NCI-H2081 treated with DMSO at 0.1 percent for 48 hours (cell line): ENCODE measurements at regions not wholly inside any gene's neighbourhood (a gene's known extent, or its start where the extent isn't known, plus 50 kb on each side); places are given as distances from the start of the nearest gene placed in this dataset.
"Not testable (repeated sequence)": the region's sequence is repeated elsewhere in the genome, so short reads cannot be mapped to it uniquely, and the experiment has no call there.

Experiments
- DNase-seq: peaks from one replicate; lab custom pipeline; 2025; lab: John Stamatoyannopoulos, UW

DNA sequence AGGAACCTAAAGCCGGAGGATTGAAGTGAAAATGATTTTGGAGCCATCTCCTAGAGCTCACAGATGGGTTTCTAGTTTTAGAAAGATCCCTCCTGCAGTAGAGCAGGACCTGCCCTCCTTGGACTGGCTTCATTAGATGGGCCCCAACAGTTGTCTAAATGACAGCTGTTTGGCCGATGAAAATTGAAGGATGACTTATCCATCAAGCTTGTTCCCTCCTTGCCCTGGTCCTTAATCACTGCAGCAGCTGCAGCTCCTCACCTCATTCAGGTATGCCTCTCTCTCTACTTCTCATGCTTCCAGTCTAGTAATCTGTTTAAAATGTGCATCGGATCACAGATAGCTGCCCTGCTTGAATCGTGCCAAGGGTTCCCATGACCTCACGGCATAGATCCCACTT is 677.6 kb downstream of the BCL11A start:
- DNase-seq, result no peak

DNA sequence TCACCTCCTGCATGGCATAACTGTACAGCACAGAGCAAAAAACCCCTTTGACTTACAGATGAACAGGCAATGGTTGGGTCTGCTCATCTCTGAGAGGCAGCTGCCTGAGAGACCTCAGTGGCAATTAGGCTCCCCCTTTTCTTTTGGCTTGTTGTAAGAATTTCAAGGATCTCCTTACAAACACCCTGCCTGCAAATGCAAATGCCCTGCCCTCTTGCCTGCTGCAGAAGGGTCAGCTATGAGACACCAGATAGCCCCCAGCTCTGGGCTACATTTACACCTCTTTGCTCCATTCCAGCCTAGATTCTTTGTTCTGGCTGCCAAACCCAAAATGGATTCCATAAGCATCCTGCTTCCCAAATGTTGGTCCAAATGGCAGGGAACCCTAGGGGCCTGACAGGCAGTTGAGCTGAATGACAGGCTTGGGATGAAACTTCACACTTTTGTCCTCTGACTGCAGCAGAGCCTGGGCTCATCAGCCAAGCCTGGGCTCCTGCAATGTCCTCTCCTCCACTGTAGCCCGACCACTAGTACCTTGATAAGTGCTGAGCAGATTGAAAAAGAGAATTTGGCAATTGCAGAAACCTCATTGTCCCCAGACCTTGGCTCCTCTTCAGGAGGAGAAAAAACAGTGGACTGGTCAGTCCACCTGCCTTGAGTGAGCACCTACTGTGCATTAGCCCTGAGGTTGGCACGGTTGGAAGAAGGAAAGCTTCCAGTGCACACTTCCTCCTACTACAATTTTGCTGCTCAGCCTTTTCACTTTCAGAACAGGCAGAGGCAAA is 678.3 kb downstream of the BCL11A start:
- no peak for DNase-seq

DNA sequence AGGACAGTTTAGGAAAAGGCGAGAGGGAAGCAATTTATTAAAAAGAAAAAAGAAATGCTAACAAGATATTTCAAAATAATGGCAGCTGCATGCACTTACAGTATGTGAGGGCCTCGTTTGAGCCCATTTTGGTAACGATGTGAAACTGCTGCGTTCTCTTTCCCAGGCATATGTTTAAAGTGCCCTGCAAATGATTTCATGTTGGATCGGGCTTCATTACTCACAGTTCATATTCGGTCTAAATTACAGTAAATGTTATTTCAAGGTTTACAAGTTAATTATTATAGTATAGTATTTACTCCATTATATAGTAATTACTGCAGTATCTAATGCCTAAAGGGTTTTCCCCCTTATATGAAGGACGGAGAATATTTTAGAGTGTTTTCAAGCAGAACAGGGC is 679.1 kb downstream of the BCL11A start:
- DNase-seq, result no peak

DNA sequence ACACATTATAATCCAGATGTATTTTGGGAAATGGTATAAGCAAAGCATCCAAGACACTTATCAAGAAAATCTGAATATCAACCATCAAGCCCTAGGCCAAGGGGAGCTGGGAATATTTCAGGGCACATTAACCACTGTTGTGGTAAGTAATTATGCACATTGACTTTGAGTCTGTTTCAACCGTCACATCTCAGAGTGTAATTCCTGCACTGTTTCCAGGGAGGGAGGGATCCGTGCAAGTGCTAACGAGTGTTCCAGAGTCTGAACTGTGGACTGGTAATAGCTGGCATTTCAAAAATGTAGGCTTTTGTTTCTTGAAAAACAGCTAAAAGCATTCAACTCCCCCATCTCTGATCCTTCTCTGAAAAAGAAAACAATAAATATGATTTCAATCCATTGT is 681.6 kb downstream of the BCL11A start:
- DNase-seq, result no peak

- DNase-seq, result no peak
These were observed 684.5 kb downstream of the BCL11A start for GRCh38 chr2:59868981-59869380.

GRCh38 chr2:59866436-59866835 is 687.0 kb downstream of the BCL11A start:
- DNase-seq, result no peak

DNA sequence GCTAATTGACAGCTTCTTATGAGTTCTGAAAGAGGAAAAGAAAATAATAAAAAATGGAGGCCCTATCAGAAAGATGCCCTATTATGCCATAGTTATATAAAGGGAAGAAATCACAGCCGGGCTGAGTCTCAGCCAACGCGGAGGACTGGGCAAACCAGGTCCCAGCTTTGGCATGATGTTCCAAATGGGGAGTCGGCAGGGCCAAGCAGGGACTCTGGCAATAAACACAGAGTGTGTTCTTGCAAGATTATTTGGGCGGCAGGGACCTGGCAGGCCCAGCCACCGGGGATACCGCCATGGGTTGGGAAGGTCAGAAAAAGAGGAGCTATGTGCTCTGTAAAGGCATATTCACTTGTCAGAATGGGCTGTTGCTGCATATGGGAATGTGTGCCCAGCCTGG is 694.9 kb downstream of the BCL11A start:
- no peak for DNase-seq

DNA sequence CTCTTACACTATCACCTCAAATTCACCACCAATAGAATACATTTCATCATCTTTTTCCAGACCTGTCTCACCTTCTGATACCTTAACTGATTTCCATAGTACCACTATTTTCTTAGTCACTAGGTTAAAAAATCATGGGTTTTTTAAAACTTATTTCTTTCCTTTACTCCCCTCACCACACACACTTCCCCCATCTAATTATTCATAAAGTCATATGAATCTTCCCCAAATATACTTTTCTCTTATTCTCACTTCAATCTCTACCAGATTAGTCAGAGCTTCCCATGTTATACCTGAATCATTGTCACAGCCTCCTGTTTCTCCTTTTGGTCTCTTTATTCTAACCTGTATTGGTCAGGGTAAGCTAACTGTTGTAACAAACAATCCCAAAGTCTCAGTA is 696.3 kb downstream of the BCL11A start:
- DNase-seq, result no peak

DNA sequence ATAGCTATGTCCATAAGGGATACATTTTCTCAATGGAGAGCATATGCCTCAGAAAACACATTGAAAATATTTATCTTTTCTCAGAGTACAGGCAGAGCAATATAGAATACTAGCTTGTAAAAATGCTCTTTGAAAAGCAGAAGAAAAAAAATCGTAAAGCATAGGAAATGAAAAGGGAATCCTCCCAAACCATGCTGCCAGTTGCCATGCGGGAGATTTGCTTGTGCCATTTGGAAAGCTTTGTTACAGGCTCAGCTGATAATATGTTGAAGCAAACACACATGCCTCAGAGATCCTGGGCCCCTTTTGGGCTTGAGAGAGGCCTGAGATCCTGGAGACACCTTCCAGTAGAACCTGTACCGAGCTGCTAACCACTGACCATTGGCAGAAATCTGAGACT is 697.1 kb downstream of the BCL11A start:
- DNase-seq, result no peak

DNA sequence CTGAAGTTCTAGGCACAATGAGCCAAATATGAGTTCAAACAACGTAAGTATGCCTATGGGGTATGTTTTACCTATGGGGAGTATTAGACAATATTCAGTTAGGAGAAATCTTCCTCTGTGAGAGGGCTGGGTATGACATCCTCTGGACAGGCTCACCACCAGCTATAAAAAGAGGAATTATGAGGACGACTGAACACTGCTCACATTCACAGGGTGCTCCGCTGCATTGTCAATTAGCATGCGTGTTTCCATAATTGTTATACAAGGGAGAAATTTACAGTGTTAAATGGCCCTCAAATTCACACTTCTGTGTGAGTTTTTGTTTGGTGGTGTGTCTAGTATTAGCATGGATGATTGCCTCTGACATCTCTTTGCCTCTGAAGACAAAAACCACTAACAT is 700.4 kb downstream of the BCL11A start:
- DNase-seq, result no peak

DNA sequence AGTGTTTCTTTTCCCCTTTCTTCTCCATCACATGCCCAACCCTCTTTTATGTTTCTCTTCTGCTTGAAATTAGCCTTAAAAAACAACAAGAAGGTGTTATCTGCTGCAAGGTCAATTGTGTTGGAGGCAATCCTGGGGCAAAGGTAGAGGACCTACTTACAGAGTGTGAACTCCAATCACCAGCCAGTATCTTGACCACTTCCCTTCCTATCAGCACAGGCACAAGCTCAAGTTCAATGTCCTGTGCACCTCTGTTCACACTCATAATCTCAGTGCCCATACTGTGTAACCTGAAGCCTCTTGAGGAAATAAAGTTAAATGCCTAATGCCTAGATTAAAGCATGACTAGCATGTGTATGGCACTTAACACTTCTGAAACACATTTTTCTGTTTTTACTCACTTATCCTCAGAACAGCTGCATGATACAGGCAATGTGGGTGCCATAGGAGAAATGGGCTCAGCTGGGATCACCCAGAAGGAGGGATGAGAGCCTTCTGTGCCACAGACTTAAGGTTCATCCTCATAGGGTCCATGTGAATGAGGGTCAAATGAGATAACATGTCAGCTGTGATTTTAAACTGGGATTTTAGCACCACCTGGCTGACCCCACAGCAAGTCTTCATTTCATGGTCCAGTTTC is 701.5 kb downstream of the BCL11A start:
- DNase-seq, result no peak

- DNase-seq, result no peak
These were observed 702.9 kb downstream of the BCL11A start for GRCh38 chr2:59850554-59850953.

DNA sequence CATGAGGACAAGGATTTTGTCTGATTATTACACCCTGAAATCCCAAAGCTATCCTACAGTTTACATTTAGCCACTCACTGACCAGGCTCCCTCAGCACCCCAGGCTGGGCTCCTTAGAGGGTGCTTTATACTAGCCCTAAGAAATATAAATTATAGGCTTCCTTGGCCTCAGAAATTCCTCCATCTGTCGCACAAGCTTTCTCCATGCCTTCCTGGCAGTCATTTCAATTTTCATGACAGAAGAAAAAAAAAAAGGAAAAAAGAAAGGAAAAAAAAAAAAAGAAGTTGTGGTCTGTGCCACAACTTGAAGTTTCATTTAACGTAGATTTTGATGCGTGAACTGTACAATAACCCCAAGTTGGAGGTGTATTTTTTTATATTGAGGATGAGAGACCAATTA is 719.5 kb downstream of the BCL11A start:
- DNase-seq, result no peak

DNA sequence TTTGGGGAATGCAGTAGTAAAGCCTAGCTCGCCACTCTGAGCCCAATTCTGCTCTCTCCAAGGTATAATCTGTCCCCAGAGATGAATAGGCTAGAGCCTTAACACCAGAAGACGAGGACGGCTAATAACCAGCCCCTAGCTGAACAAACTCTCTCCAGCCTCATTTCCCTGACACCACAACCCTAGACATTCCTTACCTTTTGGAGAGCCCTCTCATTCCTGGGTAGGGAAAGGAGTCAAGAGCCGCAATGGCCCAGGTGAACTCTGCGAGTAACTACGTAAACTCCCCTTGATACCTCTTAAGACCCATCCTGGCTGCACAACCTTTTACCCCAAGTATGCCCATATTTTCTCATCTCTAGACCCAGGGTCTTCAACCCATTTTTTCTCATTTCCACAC is 722.9 kb downstream of the BCL11A start:
- no peak for DNase-seq

DNA sequence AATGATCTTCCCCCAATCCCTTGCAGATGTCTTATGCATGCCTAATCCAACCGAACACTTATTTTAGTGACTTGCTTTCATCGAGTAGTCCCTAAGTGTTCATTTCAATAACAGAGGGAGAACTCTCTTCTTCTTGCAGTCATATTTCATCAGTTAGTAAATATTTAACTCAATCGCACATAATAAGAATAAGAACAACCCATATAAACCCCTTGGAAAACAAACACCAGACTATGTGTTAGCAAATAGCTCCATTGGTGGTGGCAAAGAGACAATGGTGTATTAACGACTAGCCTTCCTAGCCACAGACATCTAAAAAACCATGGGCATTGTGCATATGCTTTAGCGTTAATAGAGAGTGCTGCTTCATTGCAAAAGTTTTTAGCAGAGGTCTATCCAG is 725.8 kb downstream of the BCL11A start:
- no peak for DNase-seq

DNA sequence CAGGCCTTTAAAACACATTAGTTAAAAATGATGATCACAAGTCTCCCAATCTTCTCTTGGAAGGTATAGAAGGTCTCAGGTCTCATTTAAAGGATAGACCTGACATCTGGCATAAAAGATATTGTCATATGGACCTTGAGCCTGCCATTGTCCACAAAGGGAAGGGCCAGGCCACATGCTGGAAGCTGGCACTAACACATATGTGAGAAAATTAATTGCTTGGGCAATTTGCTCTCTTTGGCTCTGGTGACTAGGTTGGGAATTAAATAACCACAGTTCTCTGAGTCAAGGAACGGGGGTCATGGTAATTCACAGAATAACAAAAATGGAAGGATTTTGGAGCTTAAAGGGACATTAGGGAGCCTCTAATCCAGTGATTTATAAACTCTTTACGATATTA is 727.3 kb downstream of the BCL11A start:
- DNase-seq, result no peak

- DNase-seq, result no peak
These were observed 729.1 kb downstream of the BCL11A start for GRCh38 chr2:59824314-59824713.

- DNase-seq, result no peak
These were observed 737.4 kb downstream of the BCL11A start for GRCh38 chr2:59816075-59816474.

DNA sequence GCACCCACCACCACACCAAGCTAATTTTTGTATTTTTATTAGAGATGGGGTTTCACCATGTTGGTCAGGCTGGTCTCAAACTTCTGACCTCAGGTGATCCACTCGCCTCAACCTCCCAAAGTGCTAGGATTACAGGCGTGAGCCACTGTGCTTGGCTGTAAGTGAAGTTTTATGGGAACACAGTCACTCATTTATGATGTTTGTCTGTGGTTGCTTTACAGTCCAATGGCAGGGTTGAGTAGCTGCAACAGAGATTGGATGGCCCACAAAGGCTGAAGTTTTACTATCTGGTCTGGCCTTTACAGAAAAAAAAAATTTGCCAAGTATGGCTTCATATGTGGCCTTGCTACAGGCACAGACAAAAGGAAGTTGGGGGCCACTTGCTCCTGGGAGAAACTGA is 743.2 kb downstream of the BCL11A start:
- DNase-seq, result not testable (repeated sequence)

DNA sequence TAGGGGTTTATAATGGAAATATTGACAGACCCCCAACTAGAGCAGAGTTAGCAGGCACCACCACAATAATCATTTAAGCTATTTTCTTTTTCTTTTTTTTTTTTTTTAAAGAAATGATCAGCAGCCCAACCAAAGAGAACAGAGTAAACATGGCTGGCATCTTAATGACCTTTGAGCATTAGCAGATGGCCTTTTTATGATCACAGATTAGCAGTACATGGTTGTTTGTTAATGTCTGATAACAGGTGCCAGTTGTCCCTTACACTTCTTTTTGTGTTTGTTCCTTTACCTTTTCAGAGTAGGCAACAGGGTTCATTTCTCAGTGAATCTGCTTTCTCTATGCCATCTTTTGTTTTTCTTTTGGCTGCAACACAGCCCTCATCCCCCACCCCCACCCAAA is 747.0 kb downstream of the BCL11A start:
- no peak for DNase-seq

DNA sequence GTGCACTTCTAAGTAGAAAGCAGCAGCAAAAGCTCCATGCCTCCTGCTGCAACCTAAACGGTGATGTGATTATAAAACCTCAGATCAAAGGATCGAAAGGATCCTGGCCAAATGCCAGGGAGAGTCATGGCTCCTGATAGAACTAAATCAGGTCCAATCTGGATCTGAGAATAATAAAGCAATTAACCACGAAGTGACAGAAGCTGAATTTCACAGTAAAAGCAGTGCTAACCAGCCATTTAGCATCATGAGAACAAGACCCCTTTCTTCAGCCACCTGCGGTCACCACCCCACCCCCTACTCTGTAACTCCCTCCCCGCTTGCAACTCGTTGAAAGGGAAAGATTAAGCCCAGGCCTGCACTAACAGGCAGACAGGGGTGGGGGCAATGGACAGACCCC is 748.7 kb downstream of the BCL11A start:
- no peak for DNase-seq

DNA sequence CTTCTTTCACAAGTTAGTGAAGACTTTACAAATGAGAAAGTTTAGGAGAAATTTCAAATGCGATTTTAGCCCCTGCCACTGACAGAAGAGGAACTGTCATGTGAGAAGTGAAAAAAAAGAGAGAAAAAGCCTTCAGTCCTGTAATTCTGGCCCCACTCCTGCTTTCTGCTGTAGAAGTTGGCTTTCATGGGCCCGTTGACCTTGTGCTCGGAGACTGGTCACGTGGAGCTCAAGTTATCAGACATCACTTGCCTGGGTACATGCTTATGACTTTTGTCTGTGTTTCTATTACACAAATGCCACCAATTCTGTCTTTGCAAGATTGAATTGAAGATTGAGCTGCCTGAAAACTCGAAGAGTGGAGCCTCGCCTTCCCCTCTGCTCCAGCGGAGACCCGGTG is 749.9 kb downstream of the BCL11A start:
- DNase-seq, result no peak

DNA sequence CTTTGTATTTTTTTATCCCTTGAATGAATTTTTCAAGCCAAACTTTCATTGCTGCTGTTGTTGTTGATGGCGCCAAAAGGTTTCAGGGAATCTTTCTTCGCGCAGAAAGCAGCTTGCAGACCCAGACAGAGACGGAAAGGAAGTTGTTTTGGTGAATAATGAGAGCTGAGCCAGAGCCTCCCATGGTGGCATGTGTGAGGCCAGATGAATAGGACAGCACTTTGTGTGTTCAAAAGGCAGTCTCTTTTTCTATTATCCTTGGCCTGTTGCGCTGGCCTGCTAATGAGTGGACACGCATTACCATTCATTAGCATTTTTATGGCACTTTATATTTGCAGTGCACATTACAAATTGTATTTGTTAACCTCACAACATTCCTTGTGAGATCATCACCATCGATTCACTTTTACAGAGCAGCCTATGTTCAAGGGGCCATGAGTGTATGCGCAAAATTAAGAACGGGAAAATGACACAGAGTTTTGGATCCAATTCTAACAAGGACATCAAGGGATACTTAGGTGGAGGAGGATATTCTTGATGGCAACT is 754.7 kb downstream of the BCL11A start:
- DNase-seq, result no peak
